GM21528 (cell line): ENCODE measurements at regions not wholly inside any gene's neighbourhood (a gene's known extent, or its start where the extent isn't known, plus 50 kb on each side); places are given as distances from the start of the nearest gene placed in this dataset.

Source experiments
- ATAC-seq: cut with Tn5 transposase; IDR thresholded peaks from one replicate; pipeline ENCODE4 v1.9.1; 2021; ENCODE audit warnings: mild to moderate bottlenecking, moderate library complexity; ENCODE audit not compliant: unreplicated experiment, low FRiP score

DNA sequence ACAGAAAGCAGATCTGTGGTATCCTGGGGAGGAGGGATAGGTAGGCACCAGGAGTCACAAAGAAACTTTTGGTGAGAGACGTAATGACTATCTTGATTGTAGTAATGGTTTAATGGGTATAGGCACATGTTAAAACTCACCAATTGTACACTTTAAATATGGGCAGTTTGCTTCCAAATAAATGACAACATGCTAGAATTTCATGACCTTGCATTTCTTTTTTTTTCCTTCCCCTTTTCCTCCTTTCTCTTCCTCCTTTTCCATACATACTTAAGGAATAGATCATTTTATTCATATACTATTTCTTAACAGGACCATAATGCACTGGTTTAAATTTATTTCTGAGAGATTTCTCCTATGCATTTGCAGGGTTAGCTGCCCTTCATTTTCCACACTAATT is 341.8 kb downstream of the TMEM182 start:
- ATAC-seq: no peak

DNA sequence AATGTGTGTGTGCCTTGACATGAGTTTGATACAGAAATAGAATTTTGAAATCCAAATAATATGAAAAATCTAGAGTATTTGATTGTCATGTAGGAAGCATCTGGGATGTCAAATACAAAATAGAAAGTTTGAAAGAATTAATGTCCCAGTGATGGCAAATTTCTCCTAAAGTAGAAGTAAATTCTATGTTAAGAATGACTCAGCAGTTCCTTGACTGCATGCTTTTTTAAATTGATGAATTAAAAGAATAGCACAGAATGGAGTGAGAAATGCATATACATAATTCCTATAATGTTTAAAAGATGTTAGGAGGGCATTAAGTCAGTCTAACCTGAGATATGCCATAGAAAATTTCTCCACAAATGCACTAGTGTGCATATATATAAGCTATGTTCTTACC is 357.5 kb downstream of the TMEM182 start:
- ATAC-seq: no peak

- ATAC-seq: no peak
Observed at GRCh38 chr2:103121106-103121505, 359.3 kb downstream of the TMEM182 start.

GRCh38 chr2:103123516-103123915 is 361.7 kb downstream of the TMEM182 start:
- no peak for ATAC-seq

DNA sequence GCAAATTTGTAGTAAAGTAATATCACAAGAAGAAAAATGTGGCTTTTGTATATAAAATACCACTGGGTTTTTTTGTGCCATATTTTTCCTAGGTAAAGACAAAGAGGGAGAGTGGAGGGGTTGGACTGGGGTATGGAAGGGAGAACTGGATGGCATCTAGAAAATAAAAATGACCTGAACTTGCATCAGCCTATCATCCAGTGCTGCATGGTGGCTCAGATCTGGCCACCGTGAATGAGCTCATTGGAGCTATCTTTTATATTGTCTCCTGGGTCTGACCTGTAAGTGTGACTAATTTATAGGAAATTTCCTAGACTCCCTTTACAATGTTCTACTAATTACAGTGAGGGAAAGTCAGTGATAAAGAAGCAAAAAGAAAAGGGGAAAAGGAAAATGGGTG is 369.0 kb downstream of the TMEM182 start:
- no peak for ATAC-seq

DNA sequence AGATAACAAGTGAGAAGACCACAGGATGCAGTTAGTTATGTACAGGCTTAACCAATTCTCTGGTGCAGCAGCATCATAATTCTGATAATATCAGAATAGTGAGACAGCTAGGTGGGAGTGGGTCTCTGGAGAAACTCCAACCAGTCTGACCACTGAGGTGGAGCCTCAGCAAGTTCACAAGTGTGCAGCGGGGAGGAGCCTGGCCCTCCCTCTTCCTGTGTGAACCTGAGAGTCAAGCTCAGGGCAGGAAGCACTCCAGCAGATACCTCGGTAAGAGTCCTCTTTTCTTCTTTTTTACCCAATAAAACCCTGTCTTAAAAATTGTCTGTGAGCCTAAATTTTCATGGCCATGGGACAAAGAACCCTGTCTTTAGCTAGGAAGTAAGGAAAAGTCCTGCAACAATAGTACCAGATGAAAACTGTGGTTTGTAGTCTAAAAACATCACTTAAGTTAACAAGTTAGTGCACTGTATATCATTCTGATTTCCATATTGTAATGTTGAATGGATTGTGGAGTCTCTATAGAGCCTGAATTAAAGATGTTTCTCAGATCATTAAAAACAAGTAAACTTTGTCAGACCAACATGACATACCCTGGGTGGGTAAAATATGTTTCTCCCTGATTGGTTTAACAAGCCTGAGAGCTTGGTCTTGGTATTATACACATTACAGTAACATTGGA is 370.8 kb downstream of the TMEM182 start:
- ATAC-seq: peak; percentile 95

DNA sequence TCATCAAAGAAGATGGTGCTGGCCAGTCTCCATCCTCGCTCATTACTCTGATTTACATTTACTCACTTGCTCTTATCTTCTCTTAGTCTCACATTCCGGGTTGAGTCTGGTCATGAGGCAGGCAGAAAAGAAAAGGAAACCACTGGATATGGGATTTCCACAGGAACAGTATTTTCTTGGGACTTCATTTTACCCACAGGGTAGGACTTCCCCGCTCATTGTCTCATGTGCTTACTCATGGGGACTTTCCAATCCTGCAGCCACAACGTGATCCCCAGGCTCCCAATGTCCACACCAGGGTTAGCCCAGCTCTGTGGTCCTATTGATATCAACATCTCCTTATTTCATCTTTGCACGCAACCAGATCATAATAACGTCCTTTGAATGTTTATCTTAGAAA is 373.8 kb downstream of the TMEM182 start:
- no peak for ATAC-seq

DNA sequence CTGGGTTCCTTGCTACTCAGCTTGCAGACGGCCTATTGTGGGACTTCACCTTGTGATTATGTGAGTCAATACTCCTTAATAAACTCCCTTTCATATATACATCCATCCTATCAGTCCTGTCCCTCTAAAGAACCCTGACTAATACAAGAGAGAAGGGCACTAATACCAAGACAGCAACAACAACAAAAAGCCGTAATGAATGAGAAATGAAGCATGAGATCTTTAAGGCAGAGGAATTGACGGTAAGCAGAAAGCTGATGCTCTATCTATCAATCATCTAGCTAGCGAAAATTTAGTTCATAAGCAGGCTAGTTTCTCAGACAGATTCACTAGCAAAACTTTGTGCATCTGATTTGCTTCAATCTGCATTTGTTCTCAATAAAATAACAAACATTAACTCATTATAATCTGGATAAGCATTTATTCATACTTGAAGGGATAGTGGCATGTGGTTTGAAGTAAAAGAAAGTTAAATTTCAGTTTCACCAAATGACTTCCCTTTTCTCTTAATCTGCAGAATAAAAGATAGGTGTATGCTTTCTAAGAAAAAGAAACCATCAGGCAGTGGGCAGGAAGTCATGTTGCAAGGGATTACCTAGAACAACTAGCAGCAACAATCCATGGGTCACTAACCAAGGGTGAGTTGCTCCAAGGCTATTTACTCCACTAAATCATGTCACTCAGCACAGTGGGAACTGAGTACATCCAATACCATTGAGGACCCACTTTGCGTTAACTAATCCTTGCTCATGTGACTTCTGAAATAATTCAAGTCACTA is 376.5 kb downstream of the TMEM182 start:
- peak; percentile 68 for ATAC-seq

DNA sequence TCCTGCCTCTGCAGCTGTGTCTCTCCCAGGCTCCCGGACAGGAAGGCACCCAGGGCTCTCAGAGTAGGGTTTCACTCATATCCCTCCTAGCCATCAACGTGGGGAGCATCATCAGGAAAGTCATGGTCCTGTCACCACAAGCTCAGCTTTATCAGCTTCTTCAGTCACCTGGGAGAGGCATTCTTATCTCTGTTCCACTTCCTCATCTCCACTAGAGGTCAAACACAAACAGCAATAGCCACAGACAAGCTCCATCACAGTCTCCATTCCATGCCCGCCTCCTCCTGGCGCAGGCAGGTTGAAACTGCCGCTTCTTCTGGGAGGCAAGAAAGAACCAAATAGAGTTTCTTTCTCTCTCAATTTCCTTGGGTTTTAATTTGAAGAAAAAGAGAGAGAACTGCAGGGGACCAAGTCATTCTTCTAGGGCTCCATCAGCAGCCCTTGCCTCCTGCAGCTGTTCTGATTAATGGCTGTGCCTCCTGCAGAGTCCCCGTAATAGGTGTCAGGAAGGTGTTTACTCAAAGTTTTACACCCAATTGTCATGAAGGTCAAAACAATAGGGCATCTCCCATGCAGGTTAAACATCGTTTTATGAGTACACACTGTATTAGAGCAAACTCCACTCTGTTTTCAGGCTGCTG is 377.9 kb downstream of the TMEM182 start:
- ATAC-seq: no peak

GRCh38 chr2:103144837-103145236 is 383.0 kb downstream of the TMEM182 start:
- no peak for ATAC-seq

DNA sequence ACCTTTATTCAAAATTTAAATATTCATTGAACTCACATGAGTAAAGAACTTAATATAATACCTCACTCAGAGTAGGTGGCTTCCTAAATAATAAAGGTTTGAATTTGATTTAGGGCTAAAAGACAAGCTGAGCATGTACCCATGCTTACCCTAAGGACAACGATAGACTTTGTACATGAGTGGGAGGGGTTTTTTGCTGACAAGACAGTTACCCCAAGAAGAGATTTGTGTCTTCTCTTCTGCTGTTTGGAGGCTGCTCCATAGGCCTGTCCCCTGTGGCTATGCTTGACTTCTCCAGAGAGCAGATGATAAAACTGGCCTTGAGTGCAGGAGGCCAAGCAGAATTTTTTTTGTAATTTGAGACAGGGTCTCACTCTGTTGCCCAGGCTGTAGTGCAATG is 383.9 kb downstream of the TMEM182 start:
- ATAC-seq: no peak

- no peak for ATAC-seq
Observed at GRCh38 chr2:103151046-103151445, 389.2 kb downstream of the TMEM182 start.

DNA sequence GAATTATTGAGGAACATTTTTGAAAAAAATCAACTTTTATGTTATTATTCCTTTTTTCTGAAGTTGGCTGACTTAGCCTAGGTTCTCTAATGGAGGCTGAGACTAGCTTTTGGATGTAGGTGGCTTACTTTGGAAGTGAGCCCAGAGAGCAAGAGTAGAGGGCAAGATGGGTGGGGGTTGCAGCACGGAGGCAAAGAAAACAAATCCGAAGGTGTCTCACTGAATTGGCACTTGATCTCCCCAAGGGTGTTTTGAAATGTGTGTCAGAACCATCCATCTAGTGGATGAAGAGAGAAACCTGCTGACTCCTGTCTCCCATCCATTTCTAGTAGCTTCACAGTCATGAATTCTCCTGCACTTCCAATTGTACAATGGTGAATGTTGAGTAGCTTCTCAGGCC is 390.7 kb downstream of the TMEM182 start:
- ATAC-seq: no peak

DNA sequence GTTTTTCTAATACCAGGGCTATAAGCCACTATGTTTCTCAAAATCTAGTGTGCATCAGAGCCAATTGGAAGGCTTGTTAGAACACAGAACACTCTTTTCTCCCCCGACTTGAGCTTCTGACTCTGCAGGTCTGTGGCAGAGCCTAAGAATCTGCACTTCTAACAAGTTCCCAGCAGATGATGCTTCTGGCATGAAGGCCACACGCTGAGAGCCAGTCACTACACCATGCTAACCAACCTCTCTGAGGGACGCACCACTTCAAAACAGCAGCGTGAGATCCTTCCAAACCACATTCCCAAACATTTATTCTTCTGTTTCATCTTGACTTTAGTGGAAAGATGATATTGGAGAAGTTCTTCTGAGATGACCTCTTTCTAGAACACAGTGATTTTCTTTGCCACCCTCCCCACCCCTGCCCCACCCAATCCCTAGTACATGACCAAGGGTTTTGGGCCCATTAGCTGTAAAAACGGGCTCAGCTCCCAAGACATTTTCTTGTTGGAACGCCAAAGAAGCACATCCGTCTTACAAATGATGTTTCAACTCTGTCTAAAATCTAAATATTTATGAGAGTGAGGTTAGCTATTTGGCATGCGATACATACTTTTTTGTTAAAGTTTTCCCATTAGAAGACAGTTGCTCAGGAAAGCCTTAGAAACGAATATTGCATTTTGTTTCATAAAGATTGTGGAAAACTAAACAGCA is 391.9 kb downstream of the TMEM182 start:
- ATAC-seq: no peak

GRCh38 chr2:103155308-103155707 is 393.5 kb downstream of the TMEM182 start:
- ATAC-seq: no peak

DNA sequence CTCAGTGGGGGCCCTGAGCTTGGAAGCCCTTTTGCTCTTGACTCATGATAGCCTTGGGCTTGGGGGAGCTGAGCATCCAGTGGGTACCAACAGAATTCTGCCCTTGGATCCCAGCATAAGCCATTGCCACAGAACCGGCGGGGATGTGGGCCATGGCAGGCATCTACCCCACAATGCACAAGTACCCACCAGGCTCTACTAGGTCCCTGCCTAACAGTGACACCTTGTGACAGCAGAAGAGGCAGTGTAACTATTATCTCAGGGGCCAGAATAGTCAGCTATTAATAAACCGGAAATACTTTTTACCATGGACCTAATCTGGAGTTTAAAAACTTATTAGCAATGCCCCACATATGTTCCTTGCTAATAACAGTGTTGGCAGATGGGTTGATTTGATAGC is 397.2 kb downstream of the TMEM182 start:
- no peak for ATAC-seq

GRCh38 chr2:103161456-103162289 is 399.8 kb downstream of the TMEM182 start:
- ATAC-seq: peak; percentile 77

GRCh38 chr2:103164748-103165147 is 402.9 kb downstream of the TMEM182 start:
- no peak for ATAC-seq

GRCh38 chr2:103165836-103166235 is 404.0 kb downstream of the TMEM182 start:
- ATAC-seq: no peak
